OCI-LY1 (cell line): ENCODE measurements at regions not wholly inside any gene's neighbourhood (a gene's known extent, or its start where the extent isn't known, plus 50 kb on each side); places are given as distances from the start of the nearest gene placed in this dataset.

Source experiments
- H2AFZ ChIP-seq: fragments of 200-600 bp; sonication (generic), shearing (Covaris generic); 2 replicates; pipeline ENCODE4 v1.6.0; 2014; ENCODE audit warnings: antibody characterized with exemption, mild to moderate bottlenecking, low read length
- H3F3A ChIP-seq: fragments of 200-600 bp; sonication (generic), shearing (Covaris generic); 2 replicates; pipeline ENCODE4 v1.6.0; 2014; ENCODE audit warnings: mild to moderate bottlenecking, antibody characterized with exemption, low read length, moderate library complexity; ENCODE audit not compliant: insufficient read depth
- H3K27ac ChIP-seq: fragments of 200-600 bp; sonication (generic); 2 replicates; pipeline ENCODE4 v1.5.1; 2014; ENCODE audit warnings: low read length, mixed run types, mild to moderate bottlenecking, low read depth; ENCODE audit not compliant: poor library complexity, severe bottlenecking
- H3K27me3 ChIP-seq: fragments of 200-600 bp; sonication (generic); 2 replicates; pipeline ENCODE4 v1.6.0; 2014; ENCODE audit warnings: antibody characterized with exemption, mild to moderate bottlenecking, low read length, moderate library complexity; ENCODE audit not compliant: insufficient read depth
- H3K36me3 ChIP-seq: fragments of 200-600 bp; sonication (generic); 2 replicates; pipeline ENCODE4 v1.6.1; 2014; ENCODE audit warnings: mild to moderate bottlenecking, antibody characterized with exemption, low read length, moderate library complexity, mixed read lengths; ENCODE audit not compliant: insufficient read depth
- H3K4me1 ChIP-seq: fragments of 200-600 bp; sonication (generic); 2 replicates; pipeline ENCODE4 v1.5.1; 2014; ENCODE audit warnings: mild to moderate bottlenecking, low read length, moderate library complexity; ENCODE audit not compliant: insufficient read depth, severe bottlenecking
- H3K4me2 ChIP-seq: fragments of 200-600 bp; sonication (generic), shearing (Covaris generic); 2 replicates; pipeline ENCODE4 v1.6.1; 2014; ENCODE audit warnings: low read length
- H3K4me3 ChIP-seq: fragments of 200-600 bp; sonication (generic); 2 replicates; pipeline ENCODE4 v1.5.1; 2014; ENCODE audit warnings: low read length, low read depth, mild to moderate bottlenecking, mixed read lengths; ENCODE audit not compliant: poor library complexity, severe bottlenecking
- H3K79me2 ChIP-seq: fragments of 200-600 bp; shearing (Covaris generic); 2 replicates; pipeline ENCODE4 v1.6.1; 2016; ENCODE audit warnings: mixed run types, low read length, mixed read lengths; ENCODE audit not compliant: insufficient read depth
- H3K9ac ChIP-seq: fragments of 200-600 bp; sonication (generic), shearing (Covaris generic); 2 replicates; pipeline ENCODE4 v1.6.1; 2014; ENCODE audit warnings: mild to moderate bottlenecking, low read length, mixed read lengths
- H3K9me2 ChIP-seq: fragments of 200-600 bp; sonication (generic), shearing (Covaris generic); 2 replicates; pipeline ENCODE4 v1.6.1; 2014; ENCODE audit warnings: low read depth, mild to moderate bottlenecking, low read length, mixed read lengths
- H3K9me3 ChIP-seq: fragments of 200-600 bp; shearing (Covaris generic); 2 replicates; pipeline ENCODE4 v1.6.1; 2014; ENCODE audit warnings: low read length, mixed read lengths
- H4K20me1 ChIP-seq: fragments of 200-600 bp; sonication (generic), shearing (Covaris generic); 2 replicates; pipeline ENCODE4 v1.6.0; 2016; ENCODE audit warnings: mild to moderate bottlenecking, low read length; ENCODE audit not compliant: insufficient read depth
- CTCF ChIP-seq: fragments of 200-600 bp; sonication (generic), shearing (Covaris generic); IDR thresholded peaks from 2 replicates; pipeline ENCODE4 v1.5.1; 2017; ENCODE audit warnings: mild to moderate bottlenecking, antibody characterized with exemption, low read length, moderate library complexity, mixed read lengths
- EZH2 ChIP-seq: fragments of 200-600 bp; sonication (generic), shearing (Covaris generic); IDR thresholded peaks from 2 replicates; pipeline ENCODE4 v1.8.0; 2017; ENCODE audit warnings: borderline replicate concordance, mixed run types, mild to moderate bottlenecking, antibody characterized with exemption, low read length, moderate library complexity, mixed read lengths

- no peaks in the 10 kb centered on the region for H3K4me1 ChIP-seq
- H3K9me3 ChIP-seq: no peaks in the 10 kb centered on the region
- H4K20me1 ChIP-seq: no peaks in the 10 kb centered on the region
- no peaks in the 10 kb centered on the region for H3K36me3 ChIP-seq
- H2AFZ ChIP-seq: no peak overlapping the region
- H3K79me2 ChIP-seq: no peaks in the 10 kb centered on the region
- no peak overlapping the region for H3K9ac ChIP-seq
- no peaks in the 10 kb centered on the region for H3F3A ChIP-seq
- TF ChIP-seq CTCF (no peak), EZH2 (no peak)
- H3K27me3 ChIP-seq: no peaks in the 10 kb centered on the region
- no peak overlapping the region for H3K27ac ChIP-seq
- no peak overlapping the region for H3K4me2 ChIP-seq
- no peaks in the 10 kb centered on the region for H3K9me2 ChIP-seq
- no peak overlapping the region for H3K4me3 ChIP-seq
Observed at GRCh38 chr21:15195768-15196167, 131.0 kb upstream of the NRIP1 start.

GRCh38 chr21:15197696-15198095, 132.9 kb upstream of the NRIP1 start:
- no peak overlapping the region for H3K9ac ChIP-seq
- H2AFZ ChIP-seq: no peak overlapping the region
- H3K27me3 ChIP-seq: no peaks in the 10 kb centered on the region
- TF ChIP-seq EZH2 (no peak), CTCF (no peak)
- no peak overlapping the region for H3K4me2 ChIP-seq
- no peaks in the 10 kb centered on the region for H4K20me1 ChIP-seq
- no peak overlapping the region for H3K4me3 ChIP-seq
- H3K36me3 ChIP-seq: no peaks in the 10 kb centered on the region
- H3K27ac ChIP-seq: no peak overlapping the region
- no peaks in the 10 kb centered on the region for H3K9me2 ChIP-seq
- no peaks in the 10 kb centered on the region for H3K79me2 ChIP-seq
- no peaks in the 10 kb centered on the region for H3K4me1 ChIP-seq
- no peaks in the 10 kb centered on the region for H3K9me3 ChIP-seq
- no peaks in the 10 kb centered on the region for H3F3A ChIP-seq

GRCh38 chr21:15199414-15200383, 134.9 kb upstream of the NRIP1 start:
- no peaks in the 10 kb centered on the region for H3K36me3 ChIP-seq
- H3K9ac ChIP-seq: no peak overlapping the region
- no peaks in the 10 kb centered on the region for H4K20me1 ChIP-seq
- no peaks in the 10 kb centered on the region for H3K9me3 ChIP-seq
- no peaks in the 10 kb centered on the region for H3K9me2 ChIP-seq
- H3F3A ChIP-seq: no peaks in the 10 kb centered on the region
- no peak for TF ChIP-seq CTCF
- TF ChIP-seq EZH2: no peak
- H3K27me3 ChIP-seq: no peaks in the 10 kb centered on the region
- H2AFZ ChIP-seq: no peak overlapping the region
- H3K27ac ChIP-seq: no peak overlapping the region
- no peaks in the 10 kb centered on the region for H3K4me1 ChIP-seq
- no peaks in the 10 kb centered on the region for H3K79me2 ChIP-seq
- H3K4me3 ChIP-seq: no peak overlapping the region
- H3K4me2 ChIP-seq: no peak overlapping the region
